WI38 (cell line): ENCODE measurements at regions not wholly inside any gene's neighbourhood (a gene's known extent, or its start where the extent isn't known, plus 50 kb on each side); places are given as distances from the start of the nearest gene placed in this dataset.

ENCODE experiments used
- H3K4me3 ChIP-seq: 2 replicates; pipeline ENCODE4 v1.5.1; 2011; ENCODE audit warnings: low read depth, mild to moderate bottlenecking, control low read depth, low read length
- CTCF ChIP-seq: IDR thresholded peaks from 2 replicates; pipeline ENCODE4 v1.5.1; 2012; ENCODE audit warnings: low read depth, mild to moderate bottlenecking, control low read depth, low read length

GRCh38 chr1:58312971-58313563 is 233.5 kb downstream of the OMA1 start:
- no peak overlapping the region for H3K4me3 ChIP-seq
- TF ChIP-seq CTCF: no peak

GRCh38 chr1:58312461-58312860 is 234.1 kb downstream of the OMA1 start:
- no peak overlapping the region for H3K4me3 ChIP-seq
- no peak for TF ChIP-seq CTCF

- TF ChIP-seq CTCF: no peak
- H3K4me3 ChIP-seq: no peak overlapping the region
Observed at GRCh38 chr1:58310881-58311280, 235.6 kb downstream of the OMA1 start.

GRCh38 chr1:58310469-58310868 is 236.1 kb downstream of the OMA1 start:
- no peak for TF ChIP-seq CTCF
- H3K4me3 ChIP-seq: no peak overlapping the region

GRCh38 chr1:58308206-58308605 is 238.3 kb downstream of the OMA1 start:
- no peak for TF ChIP-seq CTCF
- no peak overlapping the region for H3K4me3 ChIP-seq

- no peak overlapping the region for H3K4me3 ChIP-seq
- no peak for TF ChIP-seq CTCF
Observed at GRCh38 chr1:58307431-58307830, 239.1 kb downstream of the OMA1 start.

GRCh38 chr1:58305622-58306021 is 240.9 kb downstream of the OMA1 start:
- no peak for TF ChIP-seq CTCF
- H3K4me3 ChIP-seq: no peak overlapping the region
